WI38 (cell line): ENCODE measurements at regions not wholly inside any gene's neighbourhood (a gene's known extent, or its start where the extent isn't known, plus 50 kb on each side); places are given as distances from the start of the nearest gene placed in this dataset.

ENCODE experiments used
- H3K4me3 ChIP-seq: 2 replicates; pipeline ENCODE4 v1.5.1; 2011; ENCODE audit warnings: low read depth, mild to moderate bottlenecking, control low read depth, low read length
- TF ChIP-seq, protein P1 (sequence below): IDR thresholded peaks from 2 replicates; pipeline ENCODE4 v1.5.1; 2012; ENCODE audit warnings: low read depth, mild to moderate bottlenecking, control low read depth, low read length

DNA sequence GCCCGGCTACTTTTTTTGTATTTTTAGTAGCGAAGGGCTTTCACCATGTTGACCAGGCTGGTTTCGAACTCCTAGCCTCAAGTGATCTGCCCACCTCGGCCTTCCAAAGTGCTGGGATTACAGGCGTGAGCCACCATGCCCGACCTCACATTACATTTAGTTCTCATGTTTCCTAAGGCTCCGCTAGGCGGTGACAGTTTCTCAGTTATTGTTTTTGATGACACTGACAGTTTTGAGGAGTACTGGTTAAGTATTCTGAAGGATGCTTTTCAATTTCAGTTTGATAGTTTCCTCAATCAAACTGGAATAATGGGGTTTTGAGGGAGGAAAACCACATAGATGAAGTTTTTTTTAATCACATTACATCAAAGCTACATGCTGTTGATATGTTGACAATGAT lies 1028.5 kb downstream of the CDH8 start:
- no peak overlapping the region for H3K4me3 ChIP-seq
- TF ChIP-seq, protein P1, sequence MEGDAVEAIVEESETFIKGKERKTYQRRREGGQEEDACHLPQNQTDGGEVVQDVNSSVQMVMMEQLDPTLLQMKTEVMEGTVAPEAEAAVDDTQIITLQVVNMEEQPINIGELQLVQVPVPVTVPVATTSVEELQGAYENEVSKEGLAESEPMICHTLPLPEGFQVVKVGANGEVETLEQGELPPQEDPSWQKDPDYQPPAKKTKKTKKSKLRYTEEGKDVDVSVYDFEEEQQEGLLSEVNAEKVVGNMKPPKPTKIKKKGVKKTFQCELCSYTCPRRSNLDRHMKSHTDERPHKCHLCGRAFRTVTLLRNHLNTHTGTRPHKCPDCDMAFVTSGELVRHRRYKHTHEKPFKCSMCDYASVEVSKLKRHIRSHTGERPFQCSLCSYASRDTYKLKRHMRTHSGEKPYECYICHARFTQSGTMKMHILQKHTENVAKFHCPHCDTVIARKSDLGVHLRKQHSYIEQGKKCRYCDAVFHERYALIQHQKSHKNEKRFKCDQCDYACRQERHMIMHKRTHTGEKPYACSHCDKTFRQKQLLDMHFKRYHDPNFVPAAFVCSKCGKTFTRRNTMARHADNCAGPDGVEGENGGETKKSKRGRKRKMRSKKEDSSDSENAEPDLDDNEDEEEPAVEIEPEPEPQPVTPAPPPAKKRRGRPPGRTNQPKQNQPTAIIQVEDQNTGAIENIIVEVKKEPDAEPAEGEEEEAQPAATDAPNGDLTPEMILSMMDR = no peak

DNA sequence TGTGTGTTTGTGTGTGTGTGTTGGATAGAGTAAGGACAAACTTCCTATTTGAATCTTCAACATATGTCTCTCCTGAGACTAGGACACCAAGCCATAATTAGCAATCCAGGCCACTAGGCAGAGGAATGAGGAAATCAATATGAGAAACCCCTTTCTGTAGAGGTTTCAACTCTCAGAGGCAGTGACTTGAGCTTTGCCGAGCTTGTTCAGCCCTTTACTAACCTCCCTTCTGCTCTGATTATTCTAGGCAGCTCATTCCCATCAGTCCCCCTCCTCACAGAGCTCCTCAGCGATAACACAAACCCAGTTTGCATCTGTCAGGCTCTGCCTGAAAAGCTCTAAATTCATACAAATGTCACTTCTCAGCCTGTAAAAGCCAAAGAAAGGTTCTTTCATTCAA lies 1030.3 kb downstream of the CDH8 start:
- TF ChIP-seq, protein P1 = no peak

DNA sequence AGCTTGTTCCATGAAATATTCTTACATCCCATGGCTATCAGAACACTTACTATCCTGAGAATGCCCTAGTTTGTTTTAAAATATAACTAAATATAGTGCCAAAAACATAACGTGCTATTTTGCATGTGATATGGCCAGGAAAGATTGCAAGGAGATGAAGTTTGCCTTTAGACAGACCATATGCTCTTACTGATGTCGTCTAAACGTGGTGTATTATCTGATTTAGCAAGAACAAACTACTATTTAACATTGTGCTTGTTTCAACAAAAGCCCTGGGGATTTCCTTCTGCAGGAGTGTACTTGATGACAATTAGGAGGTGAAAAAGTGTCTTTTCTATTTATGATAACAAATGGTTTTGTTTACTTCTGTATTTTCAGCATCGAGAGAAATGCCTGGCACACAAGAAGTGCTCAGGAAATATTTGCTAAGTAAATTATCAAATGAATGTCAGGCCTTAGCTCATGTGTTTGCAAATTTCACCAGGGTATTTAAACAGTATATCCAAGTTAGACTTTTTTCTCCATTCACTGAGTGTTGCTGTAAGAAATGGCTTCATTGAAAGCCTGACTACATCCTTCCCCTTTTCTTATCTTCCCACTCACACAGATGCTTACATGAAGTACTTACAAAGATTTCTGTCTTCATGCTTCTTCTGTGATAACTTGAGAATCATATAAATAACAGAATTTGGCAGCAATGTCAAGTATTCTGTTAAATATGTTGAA lies 1033.6 kb downstream of the CDH8 start:
- H3K4me3 ChIP-seq = no peak overlapping the region

More for the DNA sequence above, 1030.3 kb downstream of the CDH8 start:
- H3K4me3 ChIP-seq = no peak overlapping the region

DNA sequence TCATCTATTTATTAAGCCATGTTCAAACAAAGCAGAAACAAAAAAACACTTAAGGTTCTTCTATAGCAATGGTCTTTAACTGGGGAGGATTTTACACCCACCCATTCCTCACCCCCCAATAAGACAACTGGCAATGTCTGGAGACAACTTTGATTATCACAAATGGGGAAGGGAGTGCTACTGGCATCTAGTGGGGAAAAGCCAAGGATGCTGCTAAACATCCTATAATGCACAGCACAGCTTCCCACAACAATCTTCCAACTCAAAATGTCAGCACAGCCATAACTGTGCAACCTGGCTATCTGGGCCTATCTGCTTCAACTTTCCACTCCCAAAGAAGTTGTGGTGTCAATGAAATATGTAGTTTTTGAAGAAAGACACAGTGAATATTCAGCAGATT lies 1044.4 kb downstream of the CDH8 start:
- TF ChIP-seq, protein P1 = no peak
- no peak overlapping the region for H3K4me3 ChIP-seq

More for the DNA sequence above, 1033.6 kb downstream of the CDH8 start:
- TF ChIP-seq, protein P1 = no peak

DNA sequence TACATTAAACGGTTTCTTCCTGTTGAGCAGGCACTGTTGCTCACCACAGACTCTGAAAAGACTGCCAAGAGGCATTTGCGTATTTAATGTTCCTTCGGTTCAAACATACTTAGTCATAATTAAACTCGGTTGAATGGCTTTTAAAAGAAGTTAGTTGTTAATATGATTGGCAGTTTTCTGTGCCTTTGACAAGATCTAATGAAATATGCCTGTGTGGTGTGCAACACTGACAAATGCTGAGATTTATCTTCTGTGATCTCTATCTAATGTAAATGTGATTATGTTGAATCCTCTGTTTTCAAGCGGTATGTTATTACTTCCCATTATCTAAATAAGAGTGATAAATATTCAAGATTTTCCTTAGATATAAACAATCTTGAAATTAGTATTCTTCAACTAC lies 1046.6 kb downstream of the CDH8 start:
- no peak overlapping the region for H3K4me3 ChIP-seq
- TF ChIP-seq, protein P1 = no peak

DNA sequence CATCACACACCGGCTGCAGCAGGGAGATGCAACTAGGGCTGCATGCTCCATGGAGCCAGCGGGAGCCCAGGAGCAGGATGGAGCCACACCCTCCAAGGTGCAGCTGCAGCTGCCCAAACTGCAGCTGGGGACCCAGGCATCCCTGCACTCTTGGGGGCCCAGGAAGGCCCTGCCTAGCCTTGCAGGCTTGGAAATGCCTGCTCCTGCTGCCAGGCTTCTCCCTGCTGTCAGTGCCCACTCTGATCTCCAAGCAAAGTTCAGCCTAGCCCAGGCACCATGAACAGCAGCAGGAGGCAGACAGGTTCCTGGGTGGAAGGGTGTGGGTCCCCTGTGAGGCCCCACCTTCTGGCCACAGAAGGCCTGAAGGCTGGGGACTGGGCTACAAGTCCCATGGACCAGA lies 1057.1 kb downstream of the CDH8 start:
- H3K4me3 ChIP-seq = no peak overlapping the region
- TF ChIP-seq, protein P1 = no peak

DNA sequence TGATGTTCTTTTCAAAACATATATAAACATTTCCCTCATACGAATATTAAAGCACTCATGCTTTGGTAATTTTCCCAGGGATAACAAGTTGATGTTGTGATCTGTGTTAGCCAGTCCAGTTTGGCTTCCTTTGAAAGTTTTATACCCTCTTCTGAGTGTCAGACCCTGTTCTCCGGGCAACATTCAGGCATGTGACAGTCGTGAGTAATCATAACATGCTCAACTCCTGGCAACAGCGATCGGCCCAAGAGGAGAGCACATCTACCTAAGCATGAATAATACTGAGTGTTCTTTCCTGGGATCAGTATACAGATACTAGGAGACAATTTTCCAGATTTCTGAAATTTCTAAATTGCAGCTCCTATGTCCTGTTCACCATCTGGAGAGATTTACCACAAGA lies 1086.4 kb downstream of the CDH8 start:
- TF ChIP-seq, protein P1 = no peak
- no peak overlapping the region for H3K4me3 ChIP-seq
